Suppressor macrophage treated with lipopolysaccharide for 1 hour (primary cell): ENCODE measurements at regions not wholly inside any gene's neighbourhood (a gene's known extent, or its start where the extent isn't known, plus 50 kb on each side); places are given as distances from the start of the nearest gene placed in this dataset.
"Not testable (repeated sequence)": the region's sequence is repeated elsewhere in the genome, so short reads cannot be mapped to it uniquely, and the experiment has no call there.

ENCODE experiments used
- DNase-seq, 3 donors: peaks; one replicate each; pipeline ENCODE4 v3.0.0-alpha.2; 2020 to 2022

DNA sequence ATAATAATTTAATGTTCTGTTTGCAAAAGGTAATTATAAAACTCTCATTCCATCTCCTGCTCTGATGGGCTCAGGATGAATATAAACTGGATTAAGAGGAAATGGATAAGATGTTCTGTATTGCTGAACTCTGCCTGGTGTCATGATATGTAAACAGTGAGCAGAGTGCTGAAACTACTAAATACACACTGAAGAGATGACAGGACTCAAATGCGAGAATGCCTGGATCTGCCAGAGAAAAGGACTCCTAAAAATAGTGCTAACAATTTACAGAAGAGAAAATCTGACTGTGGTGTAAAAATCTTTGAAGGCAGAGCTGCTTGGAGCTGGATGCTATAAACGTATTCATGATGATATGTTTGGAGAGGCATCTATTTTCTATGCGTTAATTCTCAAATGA is 303.2 kb downstream of the RWDD3 start:
- no peak for DNase-seq

DNA sequence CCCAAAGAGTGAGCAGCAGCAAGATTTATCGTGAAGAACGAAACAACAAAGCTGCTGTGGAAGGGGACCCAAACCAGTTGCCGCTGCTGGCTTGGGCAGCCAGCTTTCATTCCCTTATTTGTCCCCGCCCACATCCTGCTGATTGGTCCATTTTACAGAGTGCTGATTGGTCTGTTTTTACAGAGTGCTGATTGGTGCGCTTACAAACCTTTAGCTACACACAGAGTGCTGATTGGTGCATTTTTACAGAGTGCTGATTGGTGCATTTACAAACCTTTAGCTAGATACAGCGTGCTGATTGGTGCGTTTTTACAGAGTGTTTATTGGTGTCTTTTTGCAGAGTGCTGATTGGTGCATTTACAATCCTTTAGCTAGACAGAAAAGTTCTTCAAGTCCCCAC is 304.2 kb downstream of the RWDD3 start:
- DNase-seq: not testable (repeated sequence)

DNA sequence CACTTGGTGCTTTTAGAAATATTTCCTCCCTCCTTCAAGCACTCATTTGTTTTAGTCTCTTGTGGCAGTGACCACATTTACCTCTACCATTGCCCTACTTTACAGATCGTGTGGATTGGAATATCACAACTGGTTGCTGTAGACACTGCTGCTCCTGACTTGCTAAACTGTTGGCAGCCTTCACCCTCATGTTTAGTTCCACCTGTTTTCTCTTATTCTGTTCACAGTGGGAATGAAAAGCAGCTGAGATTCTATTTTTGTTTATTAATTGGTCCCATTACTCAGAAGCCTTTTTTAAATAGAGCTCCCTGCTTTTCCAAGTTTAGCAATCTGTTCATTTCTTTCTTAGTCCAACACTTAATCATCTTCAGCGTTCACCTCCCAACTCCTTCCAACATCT is 308.9 kb downstream of the RWDD3 start:
- no peak for DNase-seq

DNA sequence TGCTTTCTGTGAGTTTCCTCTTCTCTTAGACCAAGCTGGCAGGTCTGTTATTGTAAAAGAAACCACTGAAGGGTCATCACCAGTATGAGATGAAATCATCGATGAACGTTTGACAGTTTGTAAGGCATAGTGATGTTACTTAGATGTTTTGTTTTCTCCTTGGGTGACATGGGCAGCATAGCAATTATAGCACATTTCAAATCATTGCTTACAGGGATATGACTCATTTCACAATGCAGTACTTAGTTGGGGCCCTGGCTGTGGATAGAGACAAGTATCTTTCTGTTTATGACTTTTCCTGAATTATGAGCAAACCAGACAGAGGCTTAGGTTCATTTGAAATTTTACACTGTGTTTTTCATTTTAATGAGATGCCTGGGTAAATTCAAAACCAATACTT is 313.0 kb downstream of the RWDD3 start:
- no peak for DNase-seq

DNA sequence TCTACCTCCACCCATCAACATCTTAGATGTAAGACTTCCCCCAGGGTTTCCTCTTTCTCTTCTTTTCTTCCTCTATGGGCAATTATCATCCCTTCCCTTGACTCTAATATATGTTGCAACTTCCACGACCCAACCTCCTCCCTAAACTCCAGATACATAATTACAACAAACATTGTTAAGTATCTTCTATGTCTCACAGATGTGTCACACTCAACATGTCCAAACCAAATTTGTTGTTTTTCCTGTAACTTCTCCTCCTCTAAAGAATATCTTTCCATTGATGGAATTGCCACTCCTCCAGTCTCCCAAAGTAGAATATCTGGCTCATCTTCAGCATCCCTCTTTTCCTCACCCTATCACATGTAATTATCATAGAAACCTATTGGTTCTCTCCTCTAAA is 314.2 kb downstream of the RWDD3 start:
- DNase-seq: no peak

DNA sequence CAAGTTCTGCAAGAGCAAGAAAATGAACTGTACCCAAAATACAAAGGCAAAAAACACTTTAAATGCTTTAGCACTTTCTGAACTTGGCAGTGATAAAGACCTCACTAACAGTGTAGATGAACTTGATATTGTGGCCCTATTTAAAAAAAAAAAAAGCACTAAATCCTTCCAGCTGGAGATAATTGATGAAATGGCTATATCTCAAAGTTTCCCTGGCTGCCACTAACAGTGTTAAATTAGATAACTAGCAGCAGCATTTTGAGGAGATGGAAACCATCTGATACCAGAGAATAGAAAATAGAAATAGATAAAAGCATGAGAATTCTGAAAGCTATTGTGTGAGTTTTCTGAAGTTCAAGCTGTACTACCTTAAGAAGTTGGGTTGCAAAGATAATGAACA is 317.2 kb downstream of the RWDD3 start:
- DNase-seq: no peak

DNA sequence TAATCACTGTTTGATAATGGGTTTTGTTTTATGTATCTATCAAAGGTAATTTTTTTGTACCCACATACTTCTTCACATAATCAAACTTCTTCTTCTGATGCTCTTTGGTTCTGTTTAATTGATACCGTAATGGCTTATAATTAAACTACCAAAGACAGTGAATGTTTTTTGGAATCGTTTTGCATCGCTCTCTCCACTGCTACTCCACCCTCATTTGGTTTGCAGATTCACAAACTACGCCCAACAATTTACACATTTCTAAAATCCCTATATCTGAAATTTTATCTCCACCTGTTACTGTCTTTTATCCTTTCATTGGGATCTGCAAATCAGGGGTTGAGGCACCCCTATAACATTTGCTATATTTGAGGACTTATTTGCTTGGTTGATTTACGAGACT is 319.6 kb downstream of the RWDD3 start:
- no peak for DNase-seq

DNA sequence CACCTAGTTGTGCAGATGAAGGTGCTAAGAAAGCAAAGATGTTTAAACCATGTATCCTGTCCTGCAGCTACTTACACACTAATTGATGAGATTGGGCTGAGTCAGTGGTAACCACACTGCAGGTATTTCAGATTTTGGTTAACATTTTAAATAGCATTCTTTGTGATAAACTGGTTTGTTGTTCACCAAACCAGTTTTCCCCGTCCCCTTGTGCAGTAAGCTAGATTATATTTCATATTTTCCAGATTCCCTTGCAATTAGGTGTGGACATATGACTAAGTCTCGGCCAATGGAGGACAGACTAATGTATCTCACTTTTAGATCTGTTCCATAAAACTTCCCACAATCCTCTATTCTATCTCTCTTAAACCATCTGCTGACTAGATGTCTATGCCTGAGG is 320.4 kb downstream of the RWDD3 start:
- DNase-seq: no peak

DNA sequence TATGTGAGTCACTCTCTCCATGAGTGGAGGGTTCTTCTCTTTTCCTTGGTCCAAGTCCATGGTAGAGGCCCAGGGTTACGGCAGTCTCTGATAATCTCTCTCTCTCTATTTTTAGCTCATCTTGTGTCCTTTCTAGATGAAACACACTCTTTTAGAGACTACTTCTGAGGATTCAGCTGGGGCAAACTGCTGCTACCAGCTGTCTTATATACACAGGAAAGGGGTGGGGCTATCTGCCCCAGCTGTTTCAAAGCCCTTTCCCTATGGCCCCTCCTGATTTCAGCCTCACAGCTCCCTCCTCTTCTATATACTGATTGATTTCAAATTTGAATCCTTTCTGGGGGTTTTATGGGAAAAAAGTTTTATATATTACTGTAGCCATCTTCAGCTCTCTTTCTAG is 324.8 kb downstream of the RWDD3 start:
- no peak for DNase-seq

DNA sequence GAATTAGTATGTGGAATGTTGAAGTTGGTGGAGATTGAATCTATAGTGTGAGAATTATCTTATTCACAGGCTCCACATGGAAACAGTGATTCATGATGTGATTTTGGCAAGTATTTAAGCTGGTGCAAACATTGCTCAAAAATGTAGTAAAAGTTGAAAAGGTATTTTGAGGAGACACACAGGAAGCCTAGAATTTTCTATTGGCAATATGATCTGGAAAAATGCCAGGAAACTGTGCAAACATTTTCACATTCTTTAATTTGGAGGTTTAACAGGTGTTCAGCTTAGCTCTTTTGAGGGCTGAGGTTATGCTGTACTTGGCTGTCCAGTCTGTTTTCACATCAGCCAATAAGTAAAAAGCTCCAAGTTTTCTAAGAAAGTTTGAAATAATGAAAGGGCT is 327.3 kb downstream of the RWDD3 start:
- no peak for DNase-seq

DNA sequence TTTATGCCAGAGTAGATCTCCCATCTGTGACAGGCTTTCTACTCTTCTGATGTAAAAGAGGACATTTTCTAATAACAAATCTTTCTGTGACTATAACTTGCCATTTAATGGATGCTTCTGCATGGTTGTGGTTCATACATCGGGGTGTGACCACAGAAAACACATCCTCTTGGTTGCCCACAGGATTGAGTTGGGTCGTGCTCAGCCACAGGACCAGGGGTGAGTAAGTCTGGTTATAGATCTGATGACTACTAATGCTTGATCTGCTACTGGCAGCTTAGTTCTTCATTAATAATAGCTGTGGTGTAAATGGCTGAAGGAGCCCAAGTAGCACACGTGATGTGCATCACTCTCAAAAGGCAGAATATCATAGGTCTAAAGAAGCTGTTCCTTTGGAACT is 328.2 kb downstream of the RWDD3 start:
- DNase-seq: no peak

DNA sequence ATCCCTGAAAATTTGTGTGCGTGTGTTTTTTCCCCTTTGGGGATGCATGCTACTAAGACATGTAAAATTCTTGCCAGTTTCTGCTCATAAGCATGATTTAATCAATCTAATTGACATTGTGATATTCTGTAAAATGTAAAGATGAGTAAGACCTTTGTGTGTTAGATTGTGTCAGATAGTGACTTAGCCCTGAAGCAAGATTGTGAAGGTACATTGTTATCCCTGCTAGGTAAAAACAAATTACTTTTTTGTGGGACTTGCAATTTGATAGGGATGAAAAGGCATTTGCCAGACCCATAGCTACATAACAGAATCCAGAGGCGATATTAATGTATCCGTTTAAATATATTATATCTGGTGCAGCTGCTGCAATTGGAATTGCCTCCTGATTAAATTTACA is 338.0 kb downstream of the RWDD3 start:
- no peak for DNase-seq

DNA sequence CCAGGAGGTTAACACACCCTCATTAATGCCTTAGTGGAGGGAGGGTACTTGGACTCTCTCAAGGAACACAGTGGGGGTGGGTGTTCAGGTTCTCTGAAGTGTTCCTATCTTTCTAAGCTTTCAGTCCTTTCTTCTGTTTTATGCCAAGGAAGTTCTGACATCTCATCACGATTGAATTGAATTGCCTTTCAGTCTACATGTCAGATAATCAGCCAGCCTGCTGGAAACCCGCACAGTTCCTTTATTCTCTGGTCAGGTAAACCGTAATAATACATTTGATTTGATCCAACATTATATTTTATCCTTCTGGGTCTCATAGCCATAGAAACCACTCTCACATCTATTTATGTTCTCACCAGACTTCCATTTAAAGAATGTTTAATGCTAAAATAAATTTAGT is 339.0 kb downstream of the RWDD3 start:
- no peak for DNase-seq

DNA sequence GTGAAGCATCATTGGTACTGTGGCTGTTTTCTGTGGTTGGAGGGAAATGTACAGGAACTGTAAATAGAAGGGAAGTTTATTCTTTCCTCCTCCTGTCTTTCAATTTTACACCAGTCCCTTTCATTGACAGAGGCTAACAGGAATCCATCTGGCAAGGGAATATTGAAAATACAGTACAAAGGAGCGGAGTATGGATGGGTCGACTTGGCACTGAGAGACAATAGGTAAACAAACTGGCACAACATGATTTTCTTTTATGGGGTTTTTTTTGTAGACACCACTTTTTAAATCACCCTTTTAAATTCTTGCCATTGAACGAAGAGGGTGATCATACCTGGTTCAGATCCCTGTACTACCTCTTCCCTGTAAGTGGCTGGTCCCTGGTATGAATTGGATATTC is 341.3 kb downstream of the RWDD3 start:
- DNase-seq: no peak

DNA sequence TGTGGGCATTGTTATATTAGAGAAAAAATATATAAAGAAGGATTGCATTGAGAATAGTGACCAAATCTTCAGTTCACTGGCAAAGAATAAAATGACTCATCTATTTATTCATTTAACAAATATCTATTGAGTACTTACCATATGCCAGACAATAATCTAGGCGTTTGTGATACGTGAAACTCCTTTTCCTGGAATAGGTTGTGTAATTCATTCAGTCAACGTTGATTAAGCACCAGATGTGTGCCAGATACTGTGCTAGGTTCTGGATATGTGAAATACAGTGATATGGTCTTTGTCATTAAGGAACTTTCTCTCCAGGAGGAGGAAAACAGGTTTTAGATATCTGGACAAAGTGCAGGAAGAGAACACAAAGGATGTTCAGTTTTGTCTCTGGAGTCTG is 344.5 kb downstream of the RWDD3 start:
- no peak for DNase-seq

DNA sequence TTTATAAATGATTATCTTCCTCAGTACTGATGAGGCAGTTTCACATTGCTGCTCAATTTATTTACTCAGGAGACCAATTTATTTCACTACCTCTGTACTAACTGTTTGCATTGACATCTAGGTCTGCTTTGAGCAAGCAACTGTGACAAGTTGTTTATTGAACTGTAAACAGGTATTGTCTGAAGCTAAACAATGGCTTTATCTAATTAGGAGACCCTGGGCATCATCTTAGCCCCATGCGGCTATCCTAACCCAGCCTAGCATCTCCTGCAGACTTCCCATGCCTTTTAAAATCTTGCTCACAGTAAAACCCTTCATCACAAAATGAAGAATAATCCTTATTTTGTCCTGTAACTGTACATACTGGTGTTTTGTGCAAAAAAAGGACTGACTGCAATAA is 348.2 kb downstream of the RWDD3 start:
- DNase-seq: no peak

DNA sequence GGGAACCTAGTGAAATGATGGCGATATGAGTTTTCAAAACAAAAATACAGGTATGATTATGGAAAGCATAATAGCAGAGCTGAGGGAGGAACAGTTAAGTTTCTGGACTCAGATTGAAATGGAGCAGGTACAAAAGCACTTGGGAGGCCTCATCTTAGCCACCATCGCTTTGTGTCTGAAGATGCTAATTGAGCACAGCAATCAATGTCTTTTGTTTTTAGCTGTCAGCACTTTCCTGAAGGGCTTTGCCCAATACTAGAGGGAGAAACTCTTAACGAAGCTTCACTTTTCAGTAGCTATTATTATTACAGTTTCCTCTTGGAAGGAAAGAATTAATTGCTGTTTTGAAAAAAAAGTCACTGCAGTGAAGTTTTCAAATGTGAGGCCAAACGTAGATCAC is 348.7 kb downstream of the RWDD3 start:
- no peak for DNase-seq

DNA sequence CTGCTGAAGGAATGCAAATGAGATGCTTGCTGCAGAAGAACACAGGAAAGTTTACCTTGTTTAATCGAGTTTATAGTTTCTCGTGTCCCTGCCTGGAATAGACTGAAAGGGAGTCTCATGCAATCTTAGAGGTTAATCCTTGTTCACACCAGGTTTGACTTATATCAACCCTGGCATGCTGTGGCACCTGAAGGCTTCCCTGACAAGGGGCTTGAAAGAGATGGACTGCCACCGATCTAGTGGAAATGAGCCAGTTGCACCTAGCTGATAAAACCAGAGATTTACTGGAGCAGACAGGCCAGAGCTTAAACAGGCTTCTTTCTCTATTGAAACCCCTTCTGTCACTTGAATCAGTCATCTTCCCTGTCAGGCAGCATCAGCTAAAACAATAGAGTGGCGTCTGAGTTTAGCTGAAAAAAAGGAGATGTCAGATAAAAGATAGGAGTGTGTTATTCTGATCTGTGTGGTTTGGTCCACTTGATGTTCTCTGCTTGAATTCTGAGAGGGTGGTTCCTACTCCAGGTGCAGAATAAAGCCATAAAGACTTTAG is 349.7 kb downstream of the RWDD3 start:
- DNase-seq: no peak

DNA sequence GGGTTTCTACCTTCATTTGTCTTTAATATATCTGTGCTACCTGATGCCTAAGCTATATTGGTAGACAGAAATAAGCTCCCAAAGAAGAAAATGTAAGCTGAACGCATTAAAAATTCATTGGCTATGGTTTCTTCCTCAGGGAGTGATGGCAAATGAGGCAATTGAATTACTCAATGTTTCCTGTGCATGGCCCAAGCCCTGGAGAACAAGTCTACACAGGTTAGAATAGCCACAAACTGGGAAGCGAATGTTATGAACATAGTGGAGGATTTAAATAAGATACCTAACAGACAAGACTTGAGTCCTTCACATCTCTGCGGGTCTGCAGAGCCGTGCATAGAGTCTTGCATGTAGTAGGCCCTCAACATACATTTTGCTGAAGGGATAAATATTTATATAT is 350.3 kb downstream of the RWDD3 start:
- no peak for DNase-seq

DNA sequence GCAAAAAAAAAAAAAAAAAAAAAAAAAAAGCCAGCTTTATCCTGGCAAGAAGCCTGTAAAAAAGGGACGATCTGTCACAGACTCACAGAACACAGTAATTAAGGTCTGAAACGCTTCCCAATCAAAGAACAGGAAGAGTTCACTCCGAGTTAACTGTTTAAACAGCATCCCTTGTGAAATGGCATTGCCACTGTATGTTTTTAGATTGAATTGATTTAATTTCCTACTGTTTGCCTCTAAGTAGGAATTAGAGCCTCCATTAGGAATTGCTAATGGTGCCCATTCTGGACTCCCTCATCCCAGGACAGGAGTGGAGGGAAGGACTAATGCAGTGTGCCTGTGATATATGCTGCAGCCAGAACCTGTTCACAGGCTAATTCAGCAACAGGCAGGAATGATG is 370.8 kb downstream of the RWDD3 start:
- no peak for DNase-seq

DNA sequence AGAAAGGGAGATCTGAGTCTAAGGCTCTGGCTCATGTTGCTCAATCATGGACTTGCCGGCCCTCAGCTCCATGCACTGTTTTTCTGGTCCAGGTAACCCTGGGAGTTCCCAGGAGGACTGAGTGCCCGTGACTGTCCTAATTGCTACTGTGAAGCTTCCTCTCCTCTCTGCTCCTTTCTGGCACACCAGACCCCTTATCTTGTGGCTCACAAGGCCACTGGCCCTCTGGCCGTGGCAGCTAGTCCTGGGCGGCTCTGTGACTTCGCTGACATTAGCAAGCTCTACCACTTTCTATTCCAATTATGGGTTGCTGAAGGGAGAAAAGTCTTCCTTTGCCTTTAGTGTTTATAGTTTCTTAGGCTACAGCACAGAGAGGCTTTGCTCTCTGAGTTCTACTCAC is 380.2 kb downstream of the RWDD3 start:
- DNase-seq: no peak

DNA sequence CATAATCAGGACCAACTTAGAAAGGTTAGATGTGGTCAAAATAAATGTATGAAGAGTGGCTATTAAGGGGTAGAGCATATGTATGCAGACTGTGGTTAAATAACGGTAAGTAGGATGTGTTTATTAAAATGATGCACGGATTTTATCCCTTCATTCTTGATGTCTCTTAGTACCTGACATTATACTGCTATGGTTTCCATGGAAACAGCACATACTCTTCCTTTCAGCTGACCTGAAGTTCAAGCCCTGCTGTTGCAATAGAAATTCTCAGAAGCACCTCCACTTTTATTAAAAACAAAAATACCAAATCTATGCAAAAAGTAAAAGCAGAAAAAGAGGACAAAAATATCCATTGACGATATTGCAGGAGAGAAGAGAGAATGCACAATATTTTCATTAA is 381.4 kb downstream of the RWDD3 start:
- DNase-seq: no peak

DNA sequence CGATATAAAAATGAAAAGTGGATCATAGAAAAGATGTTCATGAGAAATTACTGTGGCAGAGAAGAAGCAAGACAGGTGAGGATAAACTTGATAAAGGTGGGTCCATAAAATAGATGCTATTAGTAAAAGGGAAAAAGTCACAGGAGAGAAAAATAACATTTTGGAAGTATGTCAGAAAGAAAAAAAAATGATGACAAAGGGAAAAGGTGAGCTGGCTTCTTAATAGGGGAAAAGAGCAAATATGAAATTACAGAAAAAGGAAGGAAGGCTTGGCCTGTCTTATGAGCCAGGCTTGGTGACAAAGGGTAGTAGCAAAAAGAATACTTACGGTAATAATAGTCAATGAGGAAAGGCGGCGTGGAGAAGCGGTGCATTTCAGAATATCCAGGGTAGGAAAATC is 386.1 kb downstream of the RWDD3 start:
- DNase-seq: no peak

DNA sequence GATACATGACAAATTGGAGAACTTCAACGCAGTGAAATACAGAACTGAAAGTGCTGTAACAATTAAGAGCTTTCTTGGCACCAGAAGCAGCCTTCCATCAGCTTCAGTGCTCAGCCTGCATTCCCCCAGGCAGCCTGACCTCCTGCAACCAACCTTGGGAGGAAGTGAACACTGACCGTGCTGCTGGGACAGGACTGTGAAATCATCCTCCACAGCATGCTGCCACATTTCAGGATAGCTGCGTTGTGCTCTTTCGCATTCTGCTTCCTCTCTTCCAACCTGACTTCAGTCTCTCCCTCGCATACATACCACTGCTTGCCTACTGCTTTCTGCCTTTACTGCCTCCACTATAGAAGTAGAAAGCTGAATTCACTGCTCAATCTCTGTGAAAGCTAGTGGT is 388.6 kb downstream of the RWDD3 start:
- DNase-seq: no peak

DNA sequence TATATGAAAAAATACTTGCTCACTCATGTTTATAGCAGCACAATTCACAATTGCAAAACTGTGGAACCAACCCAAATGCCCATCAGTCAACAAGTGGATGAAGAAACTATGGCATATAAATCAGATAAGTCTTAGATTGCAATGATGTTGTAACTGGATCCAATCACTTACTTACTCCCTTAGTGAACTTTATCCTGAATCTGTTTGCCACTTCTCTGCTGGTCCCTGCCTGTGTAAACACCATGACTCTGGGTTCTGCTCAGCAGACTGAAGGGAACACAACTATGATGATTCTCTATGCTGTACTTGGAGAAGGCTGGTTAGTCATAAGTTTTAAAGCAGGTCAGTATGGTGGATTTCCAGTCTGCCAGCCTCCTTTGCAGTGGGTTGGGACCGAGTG is 391.2 kb downstream of the RWDD3 start:
- DNase-seq: no peak

DNA sequence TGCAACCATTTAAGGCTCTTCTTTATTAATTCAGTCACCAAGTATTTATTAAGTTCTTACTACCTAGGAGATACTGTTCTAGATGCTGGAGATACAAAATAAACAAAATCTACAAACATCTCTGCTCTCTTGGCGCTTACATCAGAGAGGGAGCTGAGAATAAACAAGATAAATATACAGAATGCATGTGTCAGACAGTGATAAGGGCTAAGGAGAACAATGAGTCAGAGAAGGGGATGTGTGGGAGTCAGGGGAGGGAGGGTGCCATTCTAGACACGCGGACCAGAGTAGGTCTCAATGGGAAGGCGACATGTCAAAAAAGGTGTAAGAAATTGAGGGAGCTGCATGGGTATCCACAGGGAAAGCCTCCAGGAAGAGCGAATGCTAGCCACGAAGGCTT is 393.2 kb downstream of the RWDD3 start:
- no peak for DNase-seq
